ENCODE measurements at regions not wholly inside any gene's neighbourhood (a gene's known extent, or its start where the extent isn't known, plus 50 kb on each side); places are given as distances from the start of the nearest gene placed in this dataset.

- no peaks in the 10 kb centered on the region for H3K27me3 ChIP-seq (ENCODE audit: insufficient read depth, poor library complexity, severe bottlenecking)
- H3K27ac ChIP-seq (replicated peaks) = no peak overlapping the region
- H3K4me3 ChIP-seq (replicated peaks; ENCODE audit: insufficient read depth, low read length) = no peak overlapping the region
- TF ChIP-seq REST (IDR thresholded peaks at IDR 0.05; ENCODE audit: insufficient replicate concordance, low read depth) (no peak), GABPA (IDR thresholded peaks at IDR 0.05; ENCODE audit: low read depth) (no peak), SPI1 (IDR thresholded peaks at IDR 0.05; ENCODE audit: borderline replicate concordance, low read depth) (no peak), POLR2AphosphoS5 (IDR thresholded peaks at IDR 0.05; ENCODE audit: low read depth) (no peak)
- TF ChIP-seq, protein P1, sequence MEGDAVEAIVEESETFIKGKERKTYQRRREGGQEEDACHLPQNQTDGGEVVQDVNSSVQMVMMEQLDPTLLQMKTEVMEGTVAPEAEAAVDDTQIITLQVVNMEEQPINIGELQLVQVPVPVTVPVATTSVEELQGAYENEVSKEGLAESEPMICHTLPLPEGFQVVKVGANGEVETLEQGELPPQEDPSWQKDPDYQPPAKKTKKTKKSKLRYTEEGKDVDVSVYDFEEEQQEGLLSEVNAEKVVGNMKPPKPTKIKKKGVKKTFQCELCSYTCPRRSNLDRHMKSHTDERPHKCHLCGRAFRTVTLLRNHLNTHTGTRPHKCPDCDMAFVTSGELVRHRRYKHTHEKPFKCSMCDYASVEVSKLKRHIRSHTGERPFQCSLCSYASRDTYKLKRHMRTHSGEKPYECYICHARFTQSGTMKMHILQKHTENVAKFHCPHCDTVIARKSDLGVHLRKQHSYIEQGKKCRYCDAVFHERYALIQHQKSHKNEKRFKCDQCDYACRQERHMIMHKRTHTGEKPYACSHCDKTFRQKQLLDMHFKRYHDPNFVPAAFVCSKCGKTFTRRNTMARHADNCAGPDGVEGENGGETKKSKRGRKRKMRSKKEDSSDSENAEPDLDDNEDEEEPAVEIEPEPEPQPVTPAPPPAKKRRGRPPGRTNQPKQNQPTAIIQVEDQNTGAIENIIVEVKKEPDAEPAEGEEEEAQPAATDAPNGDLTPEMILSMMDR (IDR thresholded peaks at IDR 0.05; ENCODE audit: insufficient read depth, low read length) = no peak
- DNase-seq (ENCODE audit: low read depth in 1 of 2, low spot score in 1 of 2) = no peak
Measured at GRCh38 chrX:46220822-46221221, 324.4 kb downstream of the ZNF674 start.

DNA sequence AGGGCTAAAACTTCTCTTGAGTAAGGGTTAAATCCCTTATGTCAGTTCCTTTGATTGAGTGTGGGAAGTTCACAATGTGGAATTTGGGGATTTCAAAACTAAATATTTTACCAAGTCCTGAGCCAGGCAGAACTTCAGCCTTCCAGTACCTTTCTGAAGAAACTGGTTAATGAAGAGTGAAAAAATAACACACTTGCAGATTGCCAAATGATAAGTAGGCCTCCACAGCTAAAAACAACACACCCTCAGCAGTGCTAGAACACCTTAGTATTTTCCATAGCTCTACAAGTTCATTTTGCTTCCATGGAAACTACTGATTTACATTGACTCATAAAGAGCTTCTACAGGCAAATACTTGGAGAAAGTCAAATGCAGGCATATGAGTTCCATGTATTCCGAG is 326.8 kb downstream of the ZNF674 start:
- Histone ChIP-seq H3K27ac (replicated peaks) (no peak overlapping the region), H3K4me3 (replicated peaks; ENCODE audit: insufficient read depth, low read length) (no peak overlapping the region), H3K27me3 (ENCODE audit: insufficient read depth, poor library complexity, severe bottlenecking) (no peaks in the 10 kb centered on the region)
- TF ChIP-seq GABPA (IDR thresholded peaks at IDR 0.05; ENCODE audit: low read depth) (no peak), SPI1 (IDR thresholded peaks at IDR 0.05; ENCODE audit: borderline replicate concordance, low read depth) (no peak), REST (IDR thresholded peaks at IDR 0.05; ENCODE audit: insufficient replicate concordance, low read depth) (no peak), POLR2AphosphoS5 (IDR thresholded peaks at IDR 0.05; ENCODE audit: low read depth) (no peak)
- TF ChIP-seq, protein P1 (IDR thresholded peaks at IDR 0.05; ENCODE audit: insufficient read depth, low read length) = no peak
- no peak for DNase-seq (ENCODE audit: low read depth in 1 of 2, low spot score in 1 of 2)

DNA sequence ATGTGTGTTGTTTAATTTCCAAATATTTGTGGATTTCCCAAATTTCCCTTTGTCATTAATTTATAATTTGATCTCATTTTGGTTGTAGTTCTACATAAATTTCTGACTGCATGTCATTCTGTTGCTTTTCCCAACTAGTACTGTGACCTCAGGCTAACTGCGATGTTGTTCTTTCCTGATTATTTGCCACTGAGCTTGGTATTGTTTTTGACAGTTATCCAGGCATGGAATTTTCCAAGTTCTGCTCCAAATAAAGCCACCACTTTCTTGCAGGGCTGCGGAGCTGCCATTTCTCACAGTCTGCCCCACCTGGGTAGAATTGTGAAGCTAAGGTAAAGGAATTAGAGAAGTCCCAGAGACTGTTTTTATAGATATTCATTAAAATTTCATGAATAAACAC is 328.8 kb downstream of the ZNF674 start:
- Histone ChIP-seq H3K4me3 (replicated peaks; ENCODE audit: insufficient read depth, low read length) (no peak overlapping the region), H3K27ac (replicated peaks) (no peak overlapping the region), H3K27me3 (ENCODE audit: insufficient read depth, poor library complexity, severe bottlenecking) (no peaks in the 10 kb centered on the region)
- no peak for TF ChIP-seq SPI1 (IDR thresholded peaks at IDR 0.05; ENCODE audit: borderline replicate concordance, low read depth)
- no peak for TF ChIP-seq GABPA (IDR thresholded peaks at IDR 0.05; ENCODE audit: low read depth)
- no peak for TF ChIP-seq POLR2AphosphoS5 (IDR thresholded peaks at IDR 0.05; ENCODE audit: low read depth)
- TF ChIP-seq REST (IDR thresholded peaks at IDR 0.05; ENCODE audit: insufficient replicate concordance, low read depth) = no peak
- TF ChIP-seq, protein P1 (IDR thresholded peaks at IDR 0.05; ENCODE audit: insufficient read depth, low read length) = no peak
- DNase-seq (ENCODE audit: low read depth in 1 of 2, low spot score in 1 of 2) = no peak
